SK-N-SH treated with all-trans-retinoic acid at 6 μM for 48 hours (cell line): ENCODE measurements at regions not wholly inside any gene's neighbourhood (a gene's known extent, or its start where the extent isn't known, plus 50 kb on each side); places are given as distances from the start of the nearest gene placed in this dataset.
"Not testable (repeated sequence)": the region's sequence is repeated elsewhere in the genome, so short reads cannot be mapped to it uniquely, and the experiment has no call there.

Source experiments
- ATAC-seq: fragments of 200-7000 bp; cut with Tn5 transposase; 3 replicates; pipeline ENCODE4 v1.9.1; 2020; ENCODE audit warnings: mild to moderate bottlenecking, moderate library complexity
- ARNTL ChIP-seq: fragments of 450-650 bp; formaldehyde crosslinking; IDR thresholded peaks from 2 replicates; pipeline ENCODE4 v1.5.0; 2020; ENCODE audit warnings: low read depth, mild to moderate bottlenecking, moderate library complexity, borderline replicate concordance
- BACH2 ChIP-seq: fragments of 250-450 bp; sonication (Bioruptor Pico); IDR thresholded peaks from 2 replicates; pipeline ENCODE4 v1.9.0; 2021; ENCODE audit warnings: mild to moderate bottlenecking, borderline replicate concordance
- CREB5 ChIP-seq: fragments of 250-450 bp; sonication (Bioruptor Pico); IDR thresholded peaks from 2 replicates; pipeline ENCODE4 v1.5.1; 2020; ENCODE audit warnings: low read depth, mild to moderate bottlenecking, moderate library complexity
- CSDC2 ChIP-seq: fragments of 250-450 bp; sonication (Bioruptor Pico); IDR thresholded peaks from 2 replicates; pipeline ENCODE4 v1.5.0; 2020; ENCODE audit warnings: mild to moderate bottlenecking, moderate library complexity
- CSRNP3 ChIP-seq: fragments of 250-450 bp; sonication (Bioruptor Pico); IDR thresholded peaks from 2 replicates; pipeline ENCODE4 v1.5.1; 2021; ENCODE audit warnings: mild to moderate bottlenecking, moderate library complexity
- GLIS3 ChIP-seq: fragments of 250-450 bp; sonication (Bioruptor Pico); IDR thresholded peaks from 2 replicates; pipeline ENCODE4 v1.5.0; 2020; ENCODE audit warnings: mild to moderate bottlenecking, moderate library complexity
- OSR1 ChIP-seq: fragments of 250-450 bp; sonication (Bioruptor Pico); IDR thresholded peaks from 2 replicates; pipeline ENCODE4 v1.8.0; 2022; ENCODE audit warnings: moderate library complexity, mild to moderate bottlenecking, inconsistent platforms
- PATZ1 ChIP-seq: fragments of 250-450 bp; sonication (Bioruptor Pico); IDR thresholded peaks from 2 replicates; pipeline ENCODE4 v1.8.0; 2020; ENCODE audit warnings: mild to moderate bottlenecking, moderate library complexity, borderline replicate concordance
- POU6F1 ChIP-seq: fragments of 250-450 bp; sonication (Bioruptor Pico); IDR thresholded peaks from 2 replicates; pipeline ENCODE4 v1.8.0; 2021; ENCODE audit warnings: low read depth, mild to moderate bottlenecking, moderate library complexity, borderline replicate concordance
- PPARA ChIP-seq: fragments of 250-450 bp; sonication (Bioruptor Pico); IDR thresholded peaks from 2 replicates; pipeline ENCODE4 v1.5.0; 2020; ENCODE audit warnings: mild to moderate bottlenecking, borderline replicate concordance
- RARB ChIP-seq: fragments of 250-450 bp; sonication (Bioruptor Pico); IDR thresholded peaks from 2 replicates; pipeline ENCODE4 v1.8.0; 2021; ENCODE audit warnings: mild to moderate bottlenecking, moderate library complexity
- SNAI2 ChIP-seq: fragments of 250-450 bp; sonication (Bioruptor Pico); IDR thresholded peaks from 2 replicates; pipeline ENCODE4 v1.5.0; 2020; ENCODE audit warnings: mild to moderate bottlenecking, moderate library complexity
- TCF4 ChIP-seq: fragments of 250-450 bp; sonication (Bioruptor Pico); IDR thresholded peaks from 2 replicates; pipeline ENCODE4 v1.8.0; 2021; ENCODE audit warnings: mild to moderate bottlenecking, moderate library complexity, borderline replicate concordance
- TSHZ2 ChIP-seq: fragments of 250-450 bp; sonication (Bioruptor Pico); IDR thresholded peaks from 2 replicates; pipeline ENCODE4 v1.5.0; 2020; ENCODE audit warnings: mild to moderate bottlenecking, moderate library complexity
- ZC3H10 ChIP-seq: fragments of 250-450 bp; sonication (Bioruptor Pico); IDR thresholded peaks from 2 replicates; pipeline ENCODE4 v1.5.1; 2021; ENCODE audit warnings: mild to moderate bottlenecking, moderate library complexity
- ZFP3 ChIP-seq: fragments of 250-450 bp; sonication (Bioruptor Pico); IDR thresholded peaks from 2 replicates; pipeline ENCODE4 v1.5.0; 2020; ENCODE audit warnings: mild to moderate bottlenecking, moderate library complexity
- ZNF565 ChIP-seq: fragments of 450-650 bp; formaldehyde crosslinking; conservative IDR thresholded peaks from 2 replicates; pipeline ENCODE4 v1.5.0; 2020; ENCODE audit warnings: low read depth, mild to moderate bottlenecking, moderate library complexity
- ZNF70 ChIP-seq: fragments of 450-650 bp; formaldehyde crosslinking; IDR thresholded peaks from 2 replicates; pipeline ENCODE4 v1.5.0; 2020; ENCODE audit warnings: mild to moderate bottlenecking, moderate library complexity
- ZNF8 ChIP-seq: fragments of 450-650 bp; formaldehyde crosslinking; IDR thresholded peaks from 2 replicates; pipeline ENCODE4 v1.5.0; 2020; ENCODE audit warnings: mild to moderate bottlenecking, moderate library complexity

- TF ChIP-seq PATZ1 (CRISPR knock-in tag) = no peak
- TF ChIP-seq BACH2 (CRISPR knock-in tag) = no peak
- TF ChIP-seq GLIS3 = no peak
- no peak for TF ChIP-seq ZFP3 (CRISPR knock-in tag)
- TF ChIP-seq SNAI2 (CRISPR knock-in tag) = no peak
- no peak for TF ChIP-seq OSR1 (CRISPR knock-in tag)
- no peak for TF ChIP-seq ARNTL (CRISPR knock-in tag)
- TF ChIP-seq, all 23 proteins: peak for 0
Measured at GRCh38 chr4:110332483-110332882, 134.1 kb upstream of the ELOVL6 start (continued).

- not testable (repeated sequence) for ATAC-seq
Measured at GRCh38 chr4:110326426-110326825, 128.0 kb upstream of the ELOVL6 start.

GRCh38 chr4:110310795-110311194 lies 112.4 kb upstream of the ELOVL6 start:
- ATAC-seq = no peak
- TF ChIP-seq CSRNP3 (CRISPR knock-in tag) = no peak
- no peak for TF ChIP-seq ARNTL (CRISPR knock-in tag)
- TF ChIP-seq ZNF70 (CRISPR knock-in tag) = no peak
- TF ChIP-seq TSHZ2 = no peak
- TF ChIP-seq ZNF565 (CRISPR knock-in tag) = no peak
- no peak for TF ChIP-seq BACH2 (CRISPR knock-in tag)
- TF ChIP-seq PPARA (CRISPR knock-in tag) = no peak
- no peak for TF ChIP-seq SNAI2 (CRISPR knock-in tag)
- TF ChIP-seq CSDC2 (CRISPR knock-in tag) = no peak
- TF ChIP-seq ZNF8 (CRISPR knock-in tag) = no peak
- TF ChIP-seq CREB5 (CRISPR knock-in tag) = no peak
- no peak for TF ChIP-seq RARB
- TF ChIP-seq ZC3H10 = no peak
- TF ChIP-seq TCF4 (CRISPR knock-in tag) = no peak
- TF ChIP-seq PATZ1 (CRISPR knock-in tag) = no peak
- TF ChIP-seq ZFP3 (CRISPR knock-in tag) = no peak
- TF ChIP-seq POU6F1 = no peak
